ENCODE measurements at regions not wholly inside any gene's neighbourhood (a gene's known extent, or its start where the extent isn't known, plus 50 kb on each side); places are given as distances from the start of the nearest gene placed in this dataset.
A peak's percentile ranks its signal among the peaks of the same experiment; 100 is the strongest.

DNA sequence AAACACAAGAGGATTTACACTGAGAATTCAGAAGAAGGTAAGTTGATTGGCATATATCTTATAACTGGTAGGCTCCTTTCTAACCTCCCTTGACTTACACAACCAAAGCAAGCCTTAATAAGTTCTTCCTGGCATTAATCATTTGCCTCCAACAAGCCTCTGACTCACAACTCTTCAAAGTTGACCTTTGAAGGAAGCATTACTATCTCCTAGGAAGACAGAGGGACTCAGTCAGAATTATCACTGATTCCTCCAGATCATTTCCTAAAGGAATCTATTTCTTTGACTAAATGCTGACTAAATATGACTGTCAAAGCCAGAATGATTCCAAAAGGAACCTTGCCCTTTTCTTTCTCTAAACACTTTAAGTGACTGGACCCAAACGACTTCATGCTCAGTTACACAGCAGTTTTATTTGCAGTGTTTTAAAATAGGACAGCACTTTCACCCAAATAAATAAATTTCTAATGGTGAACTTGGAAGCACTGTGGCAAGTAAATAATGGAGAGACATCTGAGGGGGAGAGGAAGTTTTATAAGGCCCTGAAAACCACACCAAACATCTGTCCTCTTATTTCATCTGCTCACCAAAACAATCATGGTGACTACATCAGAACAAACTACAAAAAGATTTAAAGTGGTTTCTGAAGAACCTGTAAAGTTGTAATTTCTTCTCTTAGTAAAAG is 128.2 kb downstream of the KLHL28 start:
- H3K4me3 ChIP-seq (ENCODE audit: insufficient read depth, low read depth, low read length), result no peak overlapping the region
- H4K5ac ChIP-seq (ENCODE audit: low read depth, low read length), result no peak overlapping the region
- H3K4ac ChIP-seq (ENCODE audit: low read depth, low read length), result no peak overlapping the region
- no peak overlapping the region for H4K8ac ChIP-seq (ENCODE audit: low read depth in 2 of 2, low read length in 2 of 2)
- dilution Hi-C loops (cut with HindIII; ENCODE audit: low sequenced_read_pairs, unreplicated experiment) (no loop called here), intact Hi-C loops (cut with micrococcal nuclease) (no loop called here), in situ Hi-C loops (cut with MboI; ENCODE audit: low sequenced_read_pairs) (no loop called here)
- no peak overlapping the region for H2AFZ ChIP-seq (replicated peaks; ENCODE audit: low read length, poor library complexity)
- ChIA-PET CTCF (no interaction called here), POLR2A (ENCODE audit: unreplicated experiment) (no interaction called here)
- no peak overlapping the region for H2AK5ac ChIP-seq (ENCODE audit: low read depth, low read length)
- H2BK120ac ChIP-seq (ENCODE audit: low read depth, low read length), result no peak overlapping the region
- H3K18ac ChIP-seq (ENCODE audit: low read depth, low read length), result no peak overlapping the region
- H3K4me2 ChIP-seq (ENCODE audit: low read depth, low read length), result no peak overlapping the region
- no peak overlapping the region for H2BK20ac ChIP-seq (ENCODE audit: low read depth, low read length)
- TF ChIP-seq CEBPB (IDR thresholded peaks at IDR 0.05; ENCODE audit: low read depth, low read length) (no peak), FOS (IDR thresholded peaks at IDR 0.05; ENCODE audit: low read depth, low read length) (no peak), RFX5 (IDR thresholded peaks at IDR 0.05; ENCODE audit: low read depth, low read length) (no peak), NFE2L2 (IDR thresholded peaks at IDR 0.05; ENCODE audit: low read depth, low read length) (no peak), BHLHE40 (IDR thresholded peaks at IDR 0.05; ENCODE audit: low read depth, low read length) (no peak), MXI1 (IDR thresholded peaks at IDR 0.05; ENCODE audit: borderline replicate concordance, low read depth, low read length) (no peak), MAFK (IDR thresholded peaks at IDR 0.05; ENCODE audit: low read depth, low read length) (no peak), RCOR1 (IDR thresholded peaks at IDR 0.05; ENCODE audit: insufficient replicate concordance, low read length) (no peak), SMC3 (IDR thresholded peaks at IDR 0.05; ENCODE audit: low read depth, low read length) (no peak)
- TF ChIP-seq, protein P1, sequence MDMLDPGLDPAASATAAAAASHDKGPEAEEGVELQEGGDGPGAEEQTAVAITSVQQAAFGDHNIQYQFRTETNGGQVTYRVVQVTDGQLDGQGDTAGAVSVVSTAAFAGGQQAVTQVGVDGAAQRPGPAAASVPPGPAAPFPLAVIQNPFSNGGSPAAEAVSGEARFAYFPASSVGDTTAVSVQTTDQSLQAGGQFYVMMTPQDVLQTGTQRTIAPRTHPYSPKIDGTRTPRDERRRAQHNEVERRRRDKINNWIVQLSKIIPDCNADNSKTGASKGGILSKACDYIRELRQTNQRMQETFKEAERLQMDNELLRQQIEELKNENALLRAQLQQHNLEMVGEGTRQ (IDR thresholded peaks at IDR 0.05; ENCODE audit: low read depth, low read length), result no peak
- H3K79me1 ChIP-seq (ENCODE audit: low read depth in 1 of 2, low read length in 2 of 2), result no peaks in the 10 kb centered on the region
- ATAC-seq (ENCODE audit: low read depth) (peak; percentile 21; the same call in 1 of the 2 replicates), DNase-seq (peak; percentile 43)
- no peak overlapping the region for H2BK5ac ChIP-seq (ENCODE audit: low read depth, low read length, poor library complexity, severe bottlenecking)
- H3K9me1 ChIP-seq (ENCODE audit: insufficient read depth, low read length), result no peaks in the 10 kb centered on the region
- no peak overlapping the region for H3K23ac ChIP-seq (ENCODE audit: low read depth, low read length)
- WGBS, 2 experiments (ENCODE audit: extremely low coverage in 2 of 2, insufficient read length in 1 of 2), result no CpG with 5 or more reads among the region's 1 CpG
- H4K20me1 ChIP-seq (ENCODE audit: insufficient read depth, low read length), result no peaks in the 10 kb centered on the region
- H4K91ac ChIP-seq (ENCODE audit: insufficient read depth, low read depth, low read length), result no peak overlapping the region
- no TSS peak for BruUV-seq (replicated peaks)
- H3K4me1 ChIP-seq (ENCODE audit: control insufficient read depth, insufficient read depth, low read length), result no peaks in the 10 kb centered on the region
- H3K36me3 ChIP-seq (ENCODE audit: control insufficient read depth, insufficient read depth, low read length), result no peaks in the 10 kb centered on the region
- H3K9me3 ChIP-seq (ENCODE audit: control insufficient read depth, insufficient read depth, low read length), result no peaks in the 10 kb centered on the region
- no peak overlapping the region for H3K14ac ChIP-seq (replicated peaks; ENCODE audit: low read depth, low read length)
- H2AK9ac ChIP-seq (replicated peaks; ENCODE audit: low read depth, low read length, poor library complexity), result no peak overlapping the region
- H3K27me3 ChIP-seq (ENCODE audit: control insufficient read depth, insufficient read depth, low read length), result no peaks in the 10 kb centered on the region
- H3K9ac ChIP-seq (ENCODE audit: low read depth, low read length), result no peak overlapping the region
- H3K27ac ChIP-seq (ENCODE audit: insufficient read depth, low read length), result no peak overlapping the region
- no peak overlapping the region for H2BK15ac ChIP-seq (ENCODE audit: low read depth, low read length)
- no peak overlapping the region for H3K56ac ChIP-seq (ENCODE audit: extremely low read depth, insufficient read depth, low read length)

Data from IMR-90 (cell line).